Endothelial cell (in vitro differentiated cells): ENCODE measurements at regions not wholly inside any gene's neighbourhood (a gene's known extent, or its start where the extent isn't known, plus 50 kb on each side); places are given as distances from the start of the nearest gene placed in this dataset.

ENCODE experiments used
- DNase-seq: peaks from one replicate; pipeline ENCODE4 v3.0.0; 2021; ENCODE audit warnings: low spot score
- H3K27ac Mint-ChIP-seq: one replicate; pipeline ENCODE4 v1.8.0; 2021; ENCODE audit warnings: mixed read lengths, inconsistent platforms; ENCODE audit not compliant: unreplicated experiment
- H3K27me3 Mint-ChIP-seq: one replicate; pipeline ENCODE4 v1.8.0; 2021; ENCODE audit warnings: mild to moderate bottlenecking, moderate library complexity, mixed read lengths, inconsistent platforms; ENCODE audit not compliant: unreplicated experiment
- H3K36me3 Mint-ChIP-seq: one replicate; pipeline ENCODE4 v1.8.0; 2021; ENCODE audit warnings: mild to moderate bottlenecking, low read depth, mixed read lengths, inconsistent platforms; ENCODE audit not compliant: unreplicated experiment
- H3K4me1 Mint-ChIP-seq: one replicate; pipeline ENCODE4 v1.8.0; 2021; ENCODE audit warnings: mild to moderate bottlenecking, mixed read lengths, inconsistent platforms; ENCODE audit not compliant: unreplicated experiment
- H3K4me3 Mint-ChIP-seq: one replicate; pipeline ENCODE4 v1.8.0; 2021; ENCODE audit warnings: mild to moderate bottlenecking, mixed read lengths, inconsistent platforms; ENCODE audit not compliant: unreplicated experiment
- H3K9me3 Mint-ChIP-seq: one replicate; pipeline ENCODE4 v1.8.0; 2021; ENCODE audit warnings: mixed read lengths, inconsistent platforms; ENCODE audit not compliant: unreplicated experiment
- TF ChIP-seq, protein P1 (sequence below): fragments of 200-600 bp; sonication (generic); IDR thresholded peaks from one replicate; pipeline ENCODE4 v1.5.0; 2021; ENCODE audit warnings: antibody characterized with exemption; ENCODE audit not compliant: unreplicated experiment

DNA sequence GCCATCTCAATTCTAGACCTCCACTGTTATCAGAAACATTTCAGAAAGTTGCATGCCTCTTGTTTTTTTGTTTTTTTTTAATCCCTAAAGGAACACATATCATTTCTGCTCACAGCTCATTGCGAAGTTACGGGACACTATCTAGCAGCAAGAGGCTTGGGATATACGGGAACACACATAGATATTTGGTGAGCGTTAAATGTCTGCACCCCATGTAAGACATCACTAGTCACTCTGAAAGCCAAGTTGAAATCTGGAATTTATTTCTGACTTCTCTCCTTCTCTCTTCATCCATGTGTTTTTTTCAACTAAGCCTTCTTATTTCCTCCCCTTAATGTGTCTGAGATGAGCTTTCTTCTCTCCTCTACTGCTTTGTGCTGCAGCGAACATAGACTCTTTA lies 683.7 kb downstream of the PDHA2 start:
- Mint-ChIP-seq H3K9me3 (no peaks in the 10 kb centered on the region), H3K4me3 (no peak overlapping the region), H3K4me1 (no peaks in the 10 kb centered on the region), H3K27ac (no peak overlapping the region), H3K27me3 (no peaks in the 10 kb centered on the region), H3K36me3 (no peaks in the 10 kb centered on the region)
- TF ChIP-seq, protein P1, sequence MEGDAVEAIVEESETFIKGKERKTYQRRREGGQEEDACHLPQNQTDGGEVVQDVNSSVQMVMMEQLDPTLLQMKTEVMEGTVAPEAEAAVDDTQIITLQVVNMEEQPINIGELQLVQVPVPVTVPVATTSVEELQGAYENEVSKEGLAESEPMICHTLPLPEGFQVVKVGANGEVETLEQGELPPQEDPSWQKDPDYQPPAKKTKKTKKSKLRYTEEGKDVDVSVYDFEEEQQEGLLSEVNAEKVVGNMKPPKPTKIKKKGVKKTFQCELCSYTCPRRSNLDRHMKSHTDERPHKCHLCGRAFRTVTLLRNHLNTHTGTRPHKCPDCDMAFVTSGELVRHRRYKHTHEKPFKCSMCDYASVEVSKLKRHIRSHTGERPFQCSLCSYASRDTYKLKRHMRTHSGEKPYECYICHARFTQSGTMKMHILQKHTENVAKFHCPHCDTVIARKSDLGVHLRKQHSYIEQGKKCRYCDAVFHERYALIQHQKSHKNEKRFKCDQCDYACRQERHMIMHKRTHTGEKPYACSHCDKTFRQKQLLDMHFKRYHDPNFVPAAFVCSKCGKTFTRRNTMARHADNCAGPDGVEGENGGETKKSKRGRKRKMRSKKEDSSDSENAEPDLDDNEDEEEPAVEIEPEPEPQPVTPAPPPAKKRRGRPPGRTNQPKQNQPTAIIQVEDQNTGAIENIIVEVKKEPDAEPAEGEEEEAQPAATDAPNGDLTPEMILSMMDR: no peak
- DNase-seq: no peak

DNA sequence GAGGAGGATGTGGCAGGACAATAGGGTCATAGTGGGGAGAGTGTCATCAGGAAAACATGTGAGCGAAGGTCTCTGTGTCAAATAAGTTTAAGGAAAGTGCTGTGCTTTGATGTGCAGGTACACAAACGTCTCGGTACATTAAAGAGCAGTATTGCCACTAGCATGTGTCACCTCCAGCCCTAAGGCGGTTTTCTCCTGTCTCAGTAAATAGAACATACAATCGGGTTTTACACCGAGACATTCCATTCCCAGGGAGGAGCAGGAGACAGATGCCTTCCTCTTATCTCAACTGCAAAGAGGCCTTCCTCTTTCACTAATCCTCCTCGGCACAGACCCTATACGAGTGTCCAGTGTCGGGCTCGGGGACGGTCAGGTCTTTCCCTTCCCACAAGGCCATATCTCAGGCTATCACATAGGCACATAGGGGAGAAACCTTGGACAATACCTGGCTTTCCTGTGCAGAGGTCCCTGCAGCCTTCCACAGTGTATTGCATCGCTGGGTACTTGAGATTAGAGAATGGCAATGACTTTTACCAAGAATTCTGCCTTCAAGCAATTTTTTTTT lies 684.5 kb downstream of the PDHA2 start:
- TF ChIP-seq, protein P1: no peak
- H3K27me3 Mint-ChIP-seq: no peaks in the 10 kb centered on the region
- H3K9me3 Mint-ChIP-seq: no peaks in the 10 kb centered on the region
- DNase-seq: no peak
- no peaks in the 10 kb centered on the region for H3K36me3 Mint-ChIP-seq
- H3K27ac Mint-ChIP-seq: no peak overlapping the region
- H3K4me3 Mint-ChIP-seq: no peak overlapping the region
- H3K4me1 Mint-ChIP-seq: no peaks in the 10 kb centered on the region

DNA sequence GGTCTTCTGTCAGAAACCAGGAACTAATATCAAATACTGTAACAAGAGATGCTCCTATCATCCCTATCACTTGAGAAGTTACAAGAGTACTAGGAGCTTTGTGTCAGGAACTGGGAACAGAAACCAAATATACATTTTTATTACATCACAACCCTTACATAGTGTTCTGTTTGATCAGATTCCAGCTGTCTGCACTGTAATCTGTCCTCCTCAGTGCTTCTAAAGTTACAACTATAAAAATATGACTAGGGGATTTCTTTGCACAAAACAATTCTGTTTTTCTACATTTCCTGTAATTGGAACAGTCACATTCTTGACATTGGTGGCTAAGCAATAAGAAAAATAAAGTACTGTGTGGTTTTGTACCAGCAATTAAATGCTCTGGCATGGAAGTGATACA lies 686.0 kb downstream of the PDHA2 start:
- Mint-ChIP-seq H3K27ac (no peak overlapping the region), H3K36me3 (no peaks in the 10 kb centered on the region), H3K27me3 (no peaks in the 10 kb centered on the region), H3K4me3 (no peak overlapping the region), H3K4me1 (no peaks in the 10 kb centered on the region), H3K9me3 (no peaks in the 10 kb centered on the region)
- no peak for DNase-seq
- TF ChIP-seq, protein P1: no peak

DNA sequence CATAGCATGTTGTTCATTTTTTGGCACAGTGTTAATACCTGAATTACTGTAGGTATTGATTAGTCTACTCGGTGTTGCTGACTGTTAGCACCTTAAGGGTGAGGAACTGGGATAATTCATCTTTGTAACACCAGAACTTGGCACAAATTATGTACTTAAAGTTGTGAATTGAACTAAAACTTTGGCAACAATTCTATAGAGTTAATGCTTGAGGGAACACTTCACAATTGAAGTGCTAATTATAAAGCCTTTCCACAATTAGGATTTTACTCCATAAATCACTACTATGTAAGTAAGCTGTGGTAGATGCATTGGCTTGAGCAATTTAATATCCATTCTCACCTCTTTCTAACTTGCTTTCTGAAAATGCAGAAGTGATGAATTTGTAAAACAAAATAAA lies 686.7 kb downstream of the PDHA2 start:
- H3K9me3 Mint-ChIP-seq: no peaks in the 10 kb centered on the region
- no peaks in the 10 kb centered on the region for H3K27me3 Mint-ChIP-seq
- no peak overlapping the region for H3K4me3 Mint-ChIP-seq
- TF ChIP-seq, protein P1: no peak
- no peak overlapping the region for H3K27ac Mint-ChIP-seq
- H3K36me3 Mint-ChIP-seq: no peaks in the 10 kb centered on the region
- H3K4me1 Mint-ChIP-seq: no peaks in the 10 kb centered on the region
- DNase-seq: no peak

DNA sequence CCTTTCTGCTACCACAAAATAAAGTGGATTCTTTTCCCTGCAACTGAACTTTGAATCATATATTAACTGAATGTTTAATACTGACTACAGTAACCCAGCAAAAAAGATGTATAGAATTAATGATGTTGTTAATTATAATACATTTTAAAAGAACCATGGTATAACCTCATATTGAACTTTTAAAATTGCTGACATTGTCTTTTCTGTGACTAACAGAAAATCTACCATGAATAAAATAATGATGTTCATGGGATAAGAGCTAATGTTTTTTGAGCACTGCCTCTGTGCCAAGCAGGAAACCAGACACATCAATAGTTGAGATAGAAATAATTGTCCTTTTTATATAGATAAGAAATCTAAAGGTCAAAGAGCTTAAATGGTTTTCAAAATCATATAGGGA lies 691.9 kb downstream of the PDHA2 start:
- Mint-ChIP-seq H3K9me3 (no peaks in the 10 kb centered on the region), H3K36me3 (no peaks in the 10 kb centered on the region), H3K27me3 (no peaks in the 10 kb centered on the region), H3K4me1 (no peaks in the 10 kb centered on the region), H3K4me3 (no peak overlapping the region), H3K27ac (no peak overlapping the region)
- DNase-seq: no peak
- TF ChIP-seq, protein P1: no peak
